ENCODE measurements at regions not wholly inside any gene's neighbourhood (a gene's known extent, or its start where the extent isn't known, plus 50 kb on each side); places are given as distances from the start of the nearest gene placed in this dataset.

DNA sequence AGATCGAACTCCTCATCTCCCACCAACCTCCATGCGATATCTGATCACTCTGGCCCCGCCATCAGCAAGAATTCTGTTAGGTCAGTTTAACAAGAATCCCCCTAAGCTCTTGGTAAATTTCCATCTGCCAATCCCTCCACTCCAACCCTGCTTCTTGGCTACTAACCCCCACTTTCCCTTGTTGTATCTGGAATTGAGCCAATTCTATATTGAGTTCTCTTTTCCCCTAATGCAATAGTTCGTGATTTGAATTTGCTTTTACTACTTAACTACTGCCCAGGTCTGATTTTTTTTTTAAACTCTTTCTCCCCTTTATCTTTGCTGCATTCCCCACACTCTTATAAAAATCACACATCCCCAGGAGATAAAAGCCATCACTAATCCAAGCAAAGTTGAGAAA is 159.3 kb upstream of the STK17B start:
- no peaks in the 10 kb centered on the region for H3K9me3 Mint-ChIP-seq
- no peaks in the 10 kb centered on the region for H3K27me3 Mint-ChIP-seq (ENCODE audit: insufficient read depth, low read depth)
- Histone ChIP-seq H3K4me1 (no peaks in the 10 kb centered on the region), H3K9me3 (ENCODE audit: low read depth) (no peaks in the 10 kb centered on the region), H3K36me3 (no peaks in the 10 kb centered on the region), H4K20me1 (ENCODE audit: low read depth) (no peaks in the 10 kb centered on the region), H3K79me2 (ENCODE audit: low read depth) (no peaks in the 10 kb centered on the region), H3K9ac (no peak overlapping the region), H3K27me3 (no peaks in the 10 kb centered on the region), H3K4me2 (no peak overlapping the region), H2AFZ (replicated peaks) (no peak overlapping the region), H3F3A (ENCODE audit: low read depth) (no peaks in the 10 kb centered on the region), H3K27ac (no peak overlapping the region), H3K4me3 (no peak overlapping the region)
- H3K36me3 Mint-ChIP-seq: no peaks in the 10 kb centered on the region
- no peak overlapping the region for H3K4me3 Mint-ChIP-seq
- H3K27ac Mint-ChIP-seq: peak overlapping the region; percentile 34
- no peak for DNase-seq (ENCODE audit: low spot score)
- peaks cover 14% of the 10 kb centered on the region for H3K4me1 Mint-ChIP-seq
- TF ChIP-seq CTCF (IDR thresholded peaks at IDR 0.05) (no peak), EZH2 (IDR thresholded peaks at IDR 0.05) (no peak), EZH2phosphoT487 (IDR thresholded peaks at IDR 0.05) (no peak)

- no peaks in the 10 kb centered on the region for H3K9me3 ChIP-seq (ENCODE audit: low read depth)
- H3K27me3 Mint-ChIP-seq (ENCODE audit: insufficient read depth, low read depth): no peaks in the 10 kb centered on the region
- H3F3A ChIP-seq (ENCODE audit: low read depth): no peaks in the 10 kb centered on the region
- H3K36me3 Mint-ChIP-seq: no peaks in the 10 kb centered on the region
- no peak overlapping the region for H2AFZ ChIP-seq (replicated peaks)
- no peak for TF ChIP-seq CTCF (IDR thresholded peaks at IDR 0.05)
- TF ChIP-seq EZH2phosphoT487 (IDR thresholded peaks at IDR 0.05): no peak
- TF ChIP-seq EZH2 (IDR thresholded peaks at IDR 0.05): no peak
- H3K79me2 ChIP-seq (ENCODE audit: low read depth): no peaks in the 10 kb centered on the region
- no peak overlapping the region for H3K4me2 ChIP-seq
- no peaks in the 10 kb centered on the region for H4K20me1 ChIP-seq (ENCODE audit: low read depth)
- no peak overlapping the region for H3K27ac Mint-ChIP-seq
- H3K36me3 ChIP-seq: no peaks in the 10 kb centered on the region
- no peak for DNase-seq (ENCODE audit: low spot score)
- H3K9me3 Mint-ChIP-seq: no peaks in the 10 kb centered on the region
- H3K9ac ChIP-seq: no peak overlapping the region
- H3K4me1 ChIP-seq: no peaks in the 10 kb centered on the region
- peaks cover 14% of the 10 kb centered on the region for H3K4me1 Mint-ChIP-seq
- no peak overlapping the region for H3K4me3 Mint-ChIP-seq
- H3K27me3 ChIP-seq: no peaks in the 10 kb centered on the region
- no peak overlapping the region for H3K4me3 ChIP-seq
- no peak overlapping the region for H3K27ac ChIP-seq
Observed at GRCh38 chr2:196331143-196331542, 159.8 kb upstream of the STK17B start.

- H3K27ac Mint-ChIP-seq: no peak overlapping the region
- no peaks in the 10 kb centered on the region for H3K36me3 Mint-ChIP-seq
- H3K4me3 ChIP-seq: no peak overlapping the region
- H3K27ac ChIP-seq: no peak overlapping the region
- H3K27me3 Mint-ChIP-seq (ENCODE audit: insufficient read depth, low read depth): no peaks in the 10 kb centered on the region
- H3K4me1 Mint-ChIP-seq: peaks cover 14% of the 10 kb centered on the region
- no peaks in the 10 kb centered on the region for H4K20me1 ChIP-seq (ENCODE audit: low read depth)
- no peaks in the 10 kb centered on the region for H3K27me3 ChIP-seq
- H3K9me3 Mint-ChIP-seq: no peaks in the 10 kb centered on the region
- no peaks in the 10 kb centered on the region for H3K36me3 ChIP-seq
- H3F3A ChIP-seq (ENCODE audit: low read depth): no peaks in the 10 kb centered on the region
- no peak for TF ChIP-seq CTCF (IDR thresholded peaks at IDR 0.05)
- no peak for TF ChIP-seq EZH2 (IDR thresholded peaks at IDR 0.05)
- TF ChIP-seq EZH2phosphoT487 (IDR thresholded peaks at IDR 0.05): no peak
- H3K79me2 ChIP-seq (ENCODE audit: low read depth): no peaks in the 10 kb centered on the region
- H3K9me3 ChIP-seq (ENCODE audit: low read depth): no peaks in the 10 kb centered on the region
- DNase-seq (ENCODE audit: low spot score): no peak
- H3K4me3 Mint-ChIP-seq: no peak overlapping the region
- no peaks in the 10 kb centered on the region for H3K4me1 ChIP-seq
- no peak overlapping the region for H2AFZ ChIP-seq (replicated peaks)
- no peak overlapping the region for H3K9ac ChIP-seq
- H3K4me2 ChIP-seq: no peak overlapping the region
Observed at GRCh38 chr2:196331851-196332250, 160.5 kb upstream of the STK17B start.

DNA sequence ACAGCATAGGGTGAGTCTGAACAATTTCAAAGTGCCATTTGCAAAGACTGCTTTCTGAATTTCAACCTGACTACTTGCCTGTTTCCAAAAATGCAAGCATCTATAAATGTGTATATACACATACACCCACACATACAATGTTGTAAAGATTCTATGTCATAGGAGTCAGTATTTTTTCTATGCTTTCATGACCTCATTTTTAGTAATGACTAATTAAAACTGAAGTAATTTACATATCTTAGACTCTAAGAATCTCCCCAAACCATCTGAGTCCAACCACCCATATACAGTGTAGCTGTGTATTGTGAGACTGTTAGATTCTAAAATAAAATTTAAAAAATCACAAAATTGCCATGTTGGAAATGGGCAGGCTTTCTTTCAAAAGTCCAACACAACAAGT is 162.0 kb upstream of the STK17B start:
- H3K9ac ChIP-seq: no peak overlapping the region
- H3K4me2 ChIP-seq: no peak overlapping the region
- no peaks in the 10 kb centered on the region for H3K9me3 ChIP-seq (ENCODE audit: low read depth)
- Mint-ChIP-seq H3K9me3 (no peaks in the 10 kb centered on the region), H3K4me3 (no peak overlapping the region), H3K27ac (no peak overlapping the region), H3K4me1 (peaks cover 14% of the 10 kb centered on the region), H3K36me3 (no peaks in the 10 kb centered on the region), H3K27me3 (ENCODE audit: insufficient read depth, low read depth) (no peaks in the 10 kb centered on the region)
- H3K79me2 ChIP-seq (ENCODE audit: low read depth): no peaks in the 10 kb centered on the region
- H2AFZ ChIP-seq (replicated peaks): no peak overlapping the region
- H3K4me3 ChIP-seq: no peak overlapping the region
- DNase-seq (ENCODE audit: low spot score): no peak
- no peaks in the 10 kb centered on the region for H3K4me1 ChIP-seq
- no peaks in the 10 kb centered on the region for H3K36me3 ChIP-seq
- no peaks in the 10 kb centered on the region for H3F3A ChIP-seq (ENCODE audit: low read depth)
- H4K20me1 ChIP-seq (ENCODE audit: low read depth): no peaks in the 10 kb centered on the region
- TF ChIP-seq EZH2 (IDR thresholded peaks at IDR 0.05) (no peak), EZH2phosphoT487 (IDR thresholded peaks at IDR 0.05) (no peak), CTCF (IDR thresholded peaks at IDR 0.05) (no peak)
- no peaks in the 10 kb centered on the region for H3K27me3 ChIP-seq
- H3K27ac ChIP-seq: no peak overlapping the region
